H7 (cell line): ENCODE measurements at regions not wholly inside any gene's neighbourhood (a gene's known extent, or its start where the extent isn't known, plus 50 kb on each side); places are given as distances from the start of the nearest gene placed in this dataset.
"Not testable (repeated sequence)": the region's sequence is repeated elsewhere in the genome, so short reads cannot be mapped to it uniquely, and the experiment has no call there.

Experiments used
- DNase-seq: peaks from one replicate; pipeline ENCODE4 v3.0.0; 2012
- H3K27me3 ChIP-seq: 2 replicates; pipeline ENCODE4 v1.6.0; 2011; ENCODE audit warnings: mild to moderate bottlenecking, low read length; ENCODE audit not compliant: control insufficient read depth, insufficient read depth
- H3K36me3 ChIP-seq: replicated peaks from 2 replicates; pipeline ENCODE4 v1.5.1; 2011; ENCODE audit warnings: low read length; ENCODE audit not compliant: control insufficient read depth, insufficient read depth
- H3K4me3 ChIP-seq: 2 replicates; pipeline ENCODE4 v1.5.1; 2011; ENCODE audit warnings: low read depth, mild to moderate bottlenecking, control low read depth, low read length, moderate library complexity; ENCODE audit not compliant: insufficient read depth

DNA sequence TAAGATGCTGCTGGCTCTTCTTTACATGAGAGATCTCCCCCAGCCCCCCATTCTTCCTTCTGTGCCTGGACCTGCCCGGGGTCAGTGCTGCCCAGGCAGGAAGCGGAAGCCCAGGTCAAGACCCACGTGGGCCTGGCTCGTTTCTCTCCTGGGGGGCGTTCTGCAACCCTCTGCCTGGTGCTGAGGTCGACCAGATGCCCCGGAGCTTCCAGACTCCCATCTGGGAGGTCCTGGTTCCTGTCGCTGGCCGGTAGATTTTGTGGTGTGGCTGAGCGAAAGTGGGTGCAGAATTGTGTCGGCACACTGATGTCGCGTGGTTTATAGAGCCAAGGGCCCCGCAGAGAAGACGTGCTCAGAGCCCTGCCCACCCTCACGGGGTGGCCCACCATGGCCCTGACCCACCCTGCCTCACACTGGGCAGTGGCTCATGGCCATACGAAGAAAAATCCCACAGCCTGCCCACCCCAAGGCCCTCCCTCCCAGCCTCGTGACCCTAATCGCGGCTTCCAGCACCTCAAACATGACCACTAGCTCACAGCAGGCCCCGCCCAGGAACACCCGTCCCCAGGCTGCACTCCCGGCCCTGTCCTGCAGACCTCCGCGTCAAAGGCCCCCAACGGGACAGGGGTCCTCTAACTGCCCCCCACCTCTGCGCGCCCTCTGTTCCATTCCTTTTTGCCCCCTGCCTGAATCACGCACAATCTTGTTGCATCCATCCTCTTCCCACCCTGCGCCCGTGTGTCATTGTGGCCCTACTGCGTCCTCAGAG lies 443.2 kb upstream of the ZNF722 start:
- H3K27me3 ChIP-seq, H3K36me3 ChIP-seq, DNase-seq, H3K4me3 ChIP-seq: not testable (repeated sequence)

DNA sequence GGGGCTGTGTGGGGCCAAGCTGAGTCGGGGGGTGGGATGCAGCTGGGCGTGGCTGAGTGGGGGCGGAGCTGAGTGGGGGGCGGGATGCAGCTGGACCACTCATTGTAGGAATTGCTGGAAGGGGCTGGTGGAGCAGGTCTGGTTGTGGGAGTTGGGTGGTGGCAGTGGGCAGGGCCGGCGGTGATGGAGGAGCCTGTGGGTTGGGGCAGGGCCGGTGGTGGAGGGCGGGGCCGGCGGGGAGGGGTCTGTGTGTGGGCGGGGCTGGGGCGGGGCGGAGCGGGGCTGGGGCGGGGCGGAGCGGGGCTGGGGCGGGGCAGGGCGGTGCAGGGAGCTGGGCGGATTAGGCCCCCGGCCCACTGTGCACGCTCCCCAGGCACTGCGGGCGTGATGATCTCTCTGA lies 442.4 kb upstream of the ZNF722 start:
- H3K36me3 ChIP-seq, H3K27me3 ChIP-seq, DNase-seq, H3K4me3 ChIP-seq: not testable (repeated sequence)

DNA sequence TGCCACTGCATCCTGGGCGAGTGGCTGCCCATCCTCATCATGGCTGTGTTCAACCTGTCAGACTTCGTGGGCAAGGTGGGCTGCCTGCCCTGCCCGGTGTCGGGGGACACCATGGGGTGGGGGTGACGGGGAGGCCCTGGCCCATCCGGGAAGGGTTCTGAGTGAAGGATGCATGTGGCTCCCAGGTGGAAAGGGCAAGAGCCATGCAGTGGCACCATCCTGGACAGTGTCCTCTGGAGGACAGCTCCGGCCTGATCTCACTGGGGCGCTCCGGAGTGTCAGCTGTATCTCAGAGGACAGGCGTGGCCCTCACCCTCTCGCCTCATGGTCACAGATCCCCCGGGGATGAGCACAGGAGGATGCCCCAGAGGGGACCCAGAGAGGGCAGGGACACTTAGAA lies 439.6 kb upstream of the ZNF722 start:
- not testable (repeated sequence) for H3K27me3 ChIP-seq, H3K4me3 ChIP-seq, DNase-seq, H3K36me3 ChIP-seq

DNA sequence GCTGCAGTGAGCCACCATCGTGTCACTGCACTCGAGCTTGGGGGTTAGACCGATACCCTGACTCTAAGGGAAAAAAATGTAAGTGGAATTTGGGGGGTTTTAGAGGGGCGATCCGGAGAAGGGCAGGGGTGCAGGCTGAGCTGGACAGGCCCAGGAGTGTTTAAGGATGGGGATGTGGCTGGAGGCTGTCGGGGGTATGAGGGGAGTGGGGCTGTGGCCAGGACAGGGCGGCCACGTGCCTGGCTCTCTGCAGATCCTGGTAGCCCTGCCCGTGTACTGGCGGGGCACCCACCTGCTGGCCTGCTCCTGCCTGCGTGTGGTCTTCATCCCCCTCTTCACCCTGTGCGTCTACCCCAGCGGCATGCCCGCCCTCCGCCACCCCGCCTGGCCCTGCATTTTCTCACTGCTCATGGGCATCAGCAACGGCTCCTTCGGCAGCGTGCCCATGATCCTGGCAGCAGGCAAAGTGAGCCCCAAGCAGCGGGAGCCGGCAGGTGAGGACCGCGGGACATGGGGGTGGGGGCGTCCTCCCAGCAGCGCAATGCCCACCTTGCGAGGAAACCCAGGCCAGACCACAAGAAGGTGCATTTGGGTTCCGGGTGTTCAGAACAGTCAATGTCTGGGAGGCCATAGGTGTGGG lies 438.7 kb upstream of the ZNF722 start:
- not testable (repeated sequence) for DNase-seq, H3K27me3 ChIP-seq, H3K36me3 ChIP-seq, H3K4me3 ChIP-seq

DNA sequence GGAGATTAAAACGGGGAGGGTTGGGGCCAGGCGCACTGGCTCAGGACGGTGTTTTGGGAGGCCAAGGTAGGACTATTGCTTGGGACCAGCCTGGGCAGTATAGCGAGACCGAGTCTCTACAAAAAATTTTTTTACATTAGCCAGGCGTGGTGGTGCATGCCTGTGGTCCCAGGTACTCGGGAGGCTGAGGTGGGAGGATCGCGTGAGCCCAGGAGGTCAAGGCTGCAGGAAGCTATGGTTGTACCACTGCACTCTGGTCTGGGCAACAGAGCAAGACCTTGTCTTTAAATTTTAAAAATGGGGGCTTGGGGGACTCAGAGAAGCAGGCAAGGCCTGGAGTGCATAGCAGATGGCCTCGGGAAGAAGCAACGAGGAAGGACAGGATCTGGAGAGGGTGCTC lies 436.7 kb upstream of the ZNF722 start:
- H3K36me3 ChIP-seq, H3K27me3 ChIP-seq, DNase-seq, H3K4me3 ChIP-seq: not testable (repeated sequence)

DNA sequence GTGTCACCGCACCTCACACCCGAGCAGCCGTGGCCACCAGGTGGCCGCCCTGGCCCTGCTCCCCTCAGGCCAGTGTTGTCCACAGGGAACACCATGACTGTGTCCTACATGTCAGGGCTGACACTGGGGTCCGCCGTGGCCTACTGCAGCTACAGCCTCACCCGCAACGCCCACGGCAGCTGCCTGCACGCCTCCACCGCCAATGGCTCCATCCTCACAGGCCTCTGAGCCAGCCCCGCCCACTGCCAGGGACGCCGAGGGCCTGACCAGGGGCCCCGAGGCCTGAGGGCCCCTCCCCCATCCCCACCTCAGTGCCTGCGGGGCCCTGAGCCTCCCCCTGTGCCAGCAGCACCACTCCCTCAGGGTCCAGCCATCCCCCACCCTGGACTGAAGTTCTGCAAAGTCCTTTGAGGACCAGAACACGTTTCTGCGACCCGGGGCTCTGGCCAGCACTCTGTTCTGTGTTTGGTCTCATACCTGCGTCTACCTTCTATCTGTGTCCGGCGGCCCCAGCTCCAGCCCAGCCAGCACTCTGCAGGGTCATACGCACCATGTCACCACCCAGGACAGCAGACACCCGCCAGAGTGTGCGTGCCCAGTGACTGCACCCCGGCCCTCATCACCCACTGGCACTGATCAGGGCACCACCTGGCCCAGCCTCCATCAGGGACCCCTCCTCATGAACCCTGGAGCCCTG lies 436.1 kb upstream of the ZNF722 start:
- H3K27me3 ChIP-seq, DNase-seq, H3K36me3 ChIP-seq, H3K4me3 ChIP-seq: not testable (repeated sequence)

DNA sequence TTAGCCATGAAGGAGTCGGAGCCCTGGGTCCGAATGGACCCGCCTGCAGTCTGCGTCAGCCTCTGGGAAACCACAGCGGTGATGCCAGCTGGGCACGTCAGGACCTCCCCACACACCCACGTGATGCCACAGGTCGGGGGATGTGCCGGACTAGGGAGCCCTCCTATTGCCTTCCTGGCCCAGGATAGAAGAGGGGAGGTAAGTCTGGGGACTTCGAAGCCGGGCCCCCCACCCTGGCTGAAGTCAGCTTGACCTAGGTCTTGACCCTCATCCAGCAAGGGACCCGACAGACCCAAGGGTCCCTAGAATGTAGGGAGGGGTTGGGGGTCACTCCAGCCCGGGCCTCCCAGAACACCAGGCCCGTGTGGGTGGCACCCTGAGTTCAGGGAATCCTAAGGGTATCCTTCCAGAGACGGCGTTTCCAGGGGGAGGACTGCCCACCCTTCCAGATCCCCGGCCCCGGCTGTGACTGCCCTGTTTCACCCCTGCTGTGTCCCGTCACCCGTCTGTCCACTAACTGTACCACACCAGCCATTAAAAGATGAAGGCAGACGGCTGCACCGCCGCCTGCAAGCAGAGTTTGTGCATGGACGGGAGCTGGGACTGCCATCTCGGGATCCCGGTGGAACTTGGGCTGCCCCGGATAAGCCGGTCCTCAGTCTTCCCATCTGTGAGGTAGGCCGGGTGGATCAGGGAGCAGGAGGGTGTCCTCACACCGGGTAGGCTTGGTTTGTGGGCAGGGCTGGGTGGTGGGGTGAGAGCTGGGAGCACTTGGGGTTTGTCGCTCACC lies 435.3 kb upstream of the ZNF722 start:
- not testable (repeated sequence) for H3K36me3 ChIP-seq, H3K4me3 ChIP-seq, DNase-seq, H3K27me3 ChIP-seq

DNA sequence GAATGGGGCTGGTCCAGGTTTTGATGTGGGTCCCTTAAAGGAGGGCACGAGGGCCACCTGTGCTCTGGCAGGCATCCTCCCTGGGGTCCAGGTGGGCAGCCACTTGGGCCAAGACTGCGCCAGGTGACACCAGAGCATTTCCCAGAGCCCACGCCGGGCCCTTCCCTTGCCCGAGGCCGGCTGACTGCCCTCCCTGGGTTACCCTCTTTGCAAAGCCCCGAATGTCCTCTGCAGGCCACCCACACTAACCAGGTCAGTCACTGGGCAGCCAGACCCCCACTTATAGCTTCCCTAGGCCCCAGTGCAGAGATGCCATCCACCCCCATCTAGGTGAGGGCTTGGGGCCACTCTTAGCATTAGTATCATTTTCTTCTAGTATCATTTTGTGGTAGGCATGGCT lies 433.8 kb upstream of the ZNF722 start:
- H3K36me3 ChIP-seq, H3K27me3 ChIP-seq, DNase-seq, H3K4me3 ChIP-seq: not testable (repeated sequence)

DNA sequence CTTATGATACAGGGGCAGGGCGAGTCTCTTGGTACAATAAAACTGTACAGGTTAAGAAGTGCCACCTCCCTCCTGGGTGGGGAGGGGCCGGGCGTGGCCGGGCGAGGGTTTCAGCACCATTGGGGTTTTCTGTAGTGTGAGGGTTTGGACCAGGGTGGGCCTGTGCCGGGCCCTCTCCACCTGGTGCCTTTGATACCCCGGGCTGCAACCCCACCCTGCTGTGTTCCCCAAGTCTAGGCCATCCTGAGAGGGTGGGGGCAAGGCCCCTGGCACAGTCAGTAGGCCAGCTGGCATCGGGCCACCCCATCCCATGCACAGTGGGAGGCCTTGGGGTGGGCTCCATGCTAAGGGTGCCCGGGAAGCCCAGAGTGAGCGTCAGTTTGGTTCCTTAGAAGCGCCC lies 431.8 kb upstream of the ZNF722 start:
- H3K4me3 ChIP-seq, DNase-seq, H3K36me3 ChIP-seq, H3K27me3 ChIP-seq: not testable (repeated sequence)

DNA sequence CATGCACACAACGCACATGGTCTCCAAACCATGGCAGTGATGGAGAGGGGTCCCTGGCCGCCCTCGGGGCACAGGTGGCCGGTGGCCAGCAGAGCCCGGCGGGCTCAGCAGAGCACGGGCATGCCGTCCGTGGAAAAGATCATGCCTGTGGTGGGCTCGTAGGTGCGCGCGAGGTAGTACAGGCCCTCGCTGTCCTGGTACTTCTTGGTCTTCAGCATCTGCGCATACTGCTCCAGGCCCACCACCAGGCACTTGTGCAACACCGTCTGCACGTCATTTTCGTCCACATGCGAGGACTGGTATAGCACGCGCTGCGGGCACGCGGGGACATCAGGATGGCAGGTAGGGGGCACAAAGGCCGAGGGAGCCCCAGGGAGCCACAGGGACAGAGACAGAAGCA lies 431.0 kb upstream of the ZNF722 start:
- H3K27me3 ChIP-seq, DNase-seq, H3K4me3 ChIP-seq, H3K36me3 ChIP-seq: not testable (repeated sequence)

DNA sequence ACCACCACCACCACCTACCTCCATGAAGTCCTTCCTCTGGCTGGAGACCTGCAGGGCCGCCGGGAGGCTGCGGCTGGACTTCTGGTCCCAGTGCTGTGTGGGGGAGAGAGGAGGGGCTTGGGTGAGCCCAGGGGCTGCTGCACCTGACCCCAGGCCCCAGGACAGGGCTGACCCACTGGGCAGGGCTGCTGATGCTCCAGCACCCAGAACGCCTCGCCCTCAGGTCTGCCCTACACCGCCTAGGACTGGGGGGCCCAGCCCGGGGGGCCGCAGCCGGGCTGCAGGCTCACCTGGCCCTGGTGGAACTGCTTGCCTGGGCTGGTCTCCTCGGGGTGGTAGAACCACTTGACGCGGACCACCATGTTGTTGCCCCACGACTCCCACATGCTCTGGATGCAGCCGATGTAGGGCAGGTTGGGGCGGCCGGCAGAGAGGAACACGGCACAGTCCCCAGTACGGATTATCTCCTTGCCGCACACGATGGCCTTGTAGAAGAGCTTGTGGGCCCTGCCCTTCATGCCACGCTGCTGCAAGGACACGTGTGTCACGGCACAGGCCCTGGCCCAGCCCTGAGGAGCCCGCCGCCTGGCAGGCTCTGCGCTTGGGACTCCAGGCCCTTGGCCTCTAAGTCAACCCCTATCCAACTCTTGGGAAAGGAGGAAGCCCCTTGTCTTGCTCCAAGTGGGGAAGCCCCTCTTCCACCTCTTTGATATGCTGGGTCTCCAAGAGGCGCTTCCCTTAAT lies 429.9 kb upstream of the ZNF722 start:
- DNase-seq, H3K27me3 ChIP-seq, H3K36me3 ChIP-seq, H3K4me3 ChIP-seq: not testable (repeated sequence)

DNA sequence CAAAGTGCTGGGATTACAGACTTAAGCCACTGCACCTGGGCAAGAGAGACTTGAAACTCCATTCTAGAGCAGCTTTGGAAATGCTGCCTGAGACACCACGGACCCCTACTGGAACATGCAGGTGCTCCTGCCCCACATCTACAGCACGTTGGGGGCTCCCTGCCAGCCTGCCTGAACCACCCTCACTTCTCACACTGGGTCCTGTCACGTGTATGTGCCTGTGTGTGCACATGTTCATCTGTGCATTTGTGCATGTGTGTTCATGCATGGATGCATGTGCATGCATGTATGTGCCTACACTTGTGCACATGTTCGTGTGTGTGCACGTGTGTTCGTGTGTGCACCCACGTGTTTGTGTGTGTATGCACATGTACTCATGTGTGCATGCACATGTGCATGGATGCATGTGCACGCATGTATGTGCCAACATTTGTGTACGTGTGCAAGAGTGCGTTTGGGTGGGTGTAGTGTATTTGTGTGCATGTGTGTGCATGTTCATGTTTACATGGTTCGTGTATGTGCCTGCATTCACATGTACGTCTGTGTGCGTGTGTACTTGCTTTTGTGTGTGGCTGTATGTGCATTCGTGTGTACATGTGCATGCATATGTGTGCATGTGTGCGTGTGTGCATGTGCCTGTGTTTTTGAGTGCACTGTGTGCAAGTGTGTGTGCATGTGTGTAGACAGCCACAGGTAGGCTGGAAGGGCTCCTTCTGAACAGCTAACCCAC lies 428.1 kb upstream of the ZNF722 start:
- not testable (repeated sequence) for H3K36me3 ChIP-seq, H3K4me3 ChIP-seq, H3K27me3 ChIP-seq, DNase-seq

DNA sequence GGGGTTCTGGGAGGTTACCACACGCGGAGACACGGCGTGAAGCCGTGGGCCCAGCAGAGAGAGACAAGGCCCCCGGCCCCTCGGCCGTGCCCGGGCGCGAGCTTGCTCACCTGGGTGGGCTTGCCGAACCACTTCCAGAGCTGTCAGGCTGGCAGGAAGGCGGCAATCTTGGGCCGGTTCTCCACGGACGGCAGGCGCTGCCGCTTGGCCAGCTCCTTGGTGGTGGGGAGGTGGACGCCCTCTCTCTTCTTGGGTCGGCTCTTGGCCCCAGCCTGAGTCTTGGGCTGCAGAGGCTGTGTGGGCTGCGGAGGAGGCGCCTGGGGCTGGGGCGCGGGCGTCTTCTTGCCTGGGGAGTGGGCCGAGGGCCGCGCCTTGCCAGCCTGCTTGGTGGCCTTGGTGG lies 426.5 kb upstream of the ZNF722 start:
- not testable (repeated sequence) for DNase-seq, H3K4me3 ChIP-seq, H3K27me3 ChIP-seq, H3K36me3 ChIP-seq
